ENCODE measurements at regions not wholly inside any gene's neighbourhood (a gene's known extent, or its start where the extent isn't known, plus 50 kb on each side); places are given as distances from the start of the nearest gene placed in this dataset.
A peak's percentile ranks its signal among the peaks of the same experiment; 100 is the strongest.

GRCh38 chr2:234288974-234289455 is 207.9 kb downstream of the ARL4C start:
- DNase-seq (ENCODE audit: low read depth): peak; percentile 66
- no peak overlapping the region for H3K4me3 ChIP-seq (ENCODE audit: low read depth, low read length)
- TF ChIP-seq CTCF (conservative IDR thresholded peaks at IDR 0.05; ENCODE audit: low read depth, low read length): peak; percentile 90

- no peak for TF ChIP-seq CTCF (conservative IDR thresholded peaks at IDR 0.05; ENCODE audit: low read depth, low read length)
- H3K4me3 ChIP-seq (ENCODE audit: low read depth, low read length): no peak overlapping the region
- no peak for DNase-seq (ENCODE audit: low read depth)
Measured at GRCh38 chr2:234287650-234288049, 209.2 kb downstream of the ARL4C start.

GRCh38 chr2:234286956-234287355 is 209.9 kb downstream of the ARL4C start:
- DNase-seq (ENCODE audit: low read depth): no peak
- no peak for TF ChIP-seq CTCF (conservative IDR thresholded peaks at IDR 0.05; ENCODE audit: low read depth, low read length)
- no peak overlapping the region for H3K4me3 ChIP-seq (ENCODE audit: low read depth, low read length)

GRCh38 chr2:234286118-234286598 is 210.7 kb downstream of the ARL4C start:
- no peak overlapping the region for H3K4me3 ChIP-seq (ENCODE audit: low read depth, low read length)
- DNase-seq (ENCODE audit: low read depth): no peak
- TF ChIP-seq CTCF (conservative IDR thresholded peaks at IDR 0.05; ENCODE audit: low read depth, low read length): no peak

- DNase-seq (ENCODE audit: low read depth): no peak
- TF ChIP-seq CTCF (conservative IDR thresholded peaks at IDR 0.05; ENCODE audit: low read depth, low read length): no peak
- no peak overlapping the region for H3K4me3 ChIP-seq (ENCODE audit: low read depth, low read length)
Measured at GRCh38 chr2:234285541-234285940, 211.3 kb downstream of the ARL4C start.

GRCh38 chr2:234279637-234280036 is 217.2 kb downstream of the ARL4C start:
- H3K4me3 ChIP-seq (ENCODE audit: low read depth, low read length): no peak overlapping the region
- no peak for DNase-seq (ENCODE audit: low read depth)
- no peak for TF ChIP-seq CTCF (conservative IDR thresholded peaks at IDR 0.05; ENCODE audit: low read depth, low read length)

GRCh38 chr2:234278556-234279255 is 218.2 kb downstream of the ARL4C start:
- DNase-seq (ENCODE audit: low read depth): no peak
- TF ChIP-seq CTCF (conservative IDR thresholded peaks at IDR 0.05; ENCODE audit: low read depth, low read length): no peak
- H3K4me3 ChIP-seq (ENCODE audit: low read depth, low read length): no peak overlapping the region
